Raji (cell line): ENCODE measurements at regions not wholly inside any gene's neighbourhood (a gene's known extent, or its start where the extent isn't known, plus 50 kb on each side); places are given as distances from the start of the nearest gene placed in this dataset.

Experiments used
- POLR2A ChIP-seq: IDR thresholded peaks from 2 replicates; pipeline ENCODE4 v1.6.1; 2011; ENCODE audit warnings: low read depth, low read length, control low read depth; ENCODE audit not compliant: insufficient read depth

GRCh38 chr22:48537343-48537680, 1290.4 kb downstream of the BRD1 start:
- no peak for TF ChIP-seq POLR2A

GRCh38 chr22:48536541-48537342, 1290.9 kb downstream of the BRD1 start:
- no peak for TF ChIP-seq POLR2A

- no peak for TF ChIP-seq POLR2A
These were observed 1291.7 kb downstream of the BRD1 start for GRCh38 chr22:48535868-48536540.

- no peak for TF ChIP-seq POLR2A
These were observed 1293.2 kb downstream of the BRD1 start for GRCh38 chr22:48534395-48534958.

GRCh38 chr22:48532986-48533385, 1294.7 kb downstream of the BRD1 start:
- no peak for TF ChIP-seq POLR2A

GRCh38 chr22:48531761-48532435, 1295.8 kb downstream of the BRD1 start:
- TF ChIP-seq POLR2A, result no peak

GRCh38 chr22:48531108-48531507, 1296.6 kb downstream of the BRD1 start:
- TF ChIP-seq POLR2A, result no peak

GRCh38 chr22:48530666-48531065, 1297.0 kb downstream of the BRD1 start:
- no peak for TF ChIP-seq POLR2A

- TF ChIP-seq POLR2A, result no peak
These were observed 1299.3 kb downstream of the BRD1 start for GRCh38 chr22:48528221-48528915.

- TF ChIP-seq POLR2A, result no peak
These were observed 1303.9 kb downstream of the BRD1 start for GRCh38 chr22:48523761-48524160.

GRCh38 chr22:48523091-48523490, 1304.6 kb downstream of the BRD1 start:
- no peak for TF ChIP-seq POLR2A

GRCh38 chr22:48522271-48522670, 1305.4 kb downstream of the BRD1 start:
- TF ChIP-seq POLR2A, result no peak

GRCh38 chr22:48520884-48521588, 1306.6 kb downstream of the BRD1 start:
- TF ChIP-seq POLR2A, result no peak

- TF ChIP-seq POLR2A, result no peak
These were observed 1307.5 kb downstream of the BRD1 start for GRCh38 chr22:48520207-48520606.
